22Rv1 (cell line): ENCODE measurements at regions not wholly inside any gene's neighbourhood (a gene's known extent, or its start where the extent isn't known, plus 50 kb on each side); places are given as distances from the start of the nearest gene placed in this dataset.

ENCODE experiments used
- H3K27ac ChIP-seq: fragments of 450-650 bp; 2 replicates; pipeline ENCODE4 v1.5.1; 2017
- ZFX ChIP-seq: fragments of 450-650 bp; IDR thresholded peaks from 2 replicates; pipeline ENCODE4 v1.6.1; 2017; ENCODE audit warnings: antibody characterized with exemption, borderline replicate concordance
- TF ChIP-seq, protein P1 (sequence below): fragments of 450-650 bp; IDR thresholded peaks from 2 replicates; pipeline ENCODE4 v1.5.1; 2017; ENCODE audit warnings: mild to moderate bottlenecking

DNA sequence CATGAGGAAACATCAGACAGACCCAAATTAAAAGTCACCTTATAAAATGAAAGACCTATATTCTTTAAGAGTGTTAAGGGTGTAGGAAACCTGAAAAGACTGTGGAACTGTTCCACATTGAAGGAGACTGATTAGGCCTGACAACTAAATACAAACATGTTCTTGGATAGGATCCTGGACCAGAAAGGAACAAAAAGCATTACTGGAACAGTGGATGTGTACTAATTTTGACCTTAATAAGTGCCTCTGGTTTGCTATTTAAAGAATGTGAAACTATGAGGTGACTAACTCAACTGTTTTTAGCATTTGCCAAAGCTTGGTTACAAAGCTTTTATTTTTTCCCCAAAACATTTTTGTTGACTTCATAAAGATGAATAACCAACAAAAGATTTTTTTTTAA lies 340.6 kb downstream of the CAAP1 start:
- TF ChIP-seq, protein P1, sequence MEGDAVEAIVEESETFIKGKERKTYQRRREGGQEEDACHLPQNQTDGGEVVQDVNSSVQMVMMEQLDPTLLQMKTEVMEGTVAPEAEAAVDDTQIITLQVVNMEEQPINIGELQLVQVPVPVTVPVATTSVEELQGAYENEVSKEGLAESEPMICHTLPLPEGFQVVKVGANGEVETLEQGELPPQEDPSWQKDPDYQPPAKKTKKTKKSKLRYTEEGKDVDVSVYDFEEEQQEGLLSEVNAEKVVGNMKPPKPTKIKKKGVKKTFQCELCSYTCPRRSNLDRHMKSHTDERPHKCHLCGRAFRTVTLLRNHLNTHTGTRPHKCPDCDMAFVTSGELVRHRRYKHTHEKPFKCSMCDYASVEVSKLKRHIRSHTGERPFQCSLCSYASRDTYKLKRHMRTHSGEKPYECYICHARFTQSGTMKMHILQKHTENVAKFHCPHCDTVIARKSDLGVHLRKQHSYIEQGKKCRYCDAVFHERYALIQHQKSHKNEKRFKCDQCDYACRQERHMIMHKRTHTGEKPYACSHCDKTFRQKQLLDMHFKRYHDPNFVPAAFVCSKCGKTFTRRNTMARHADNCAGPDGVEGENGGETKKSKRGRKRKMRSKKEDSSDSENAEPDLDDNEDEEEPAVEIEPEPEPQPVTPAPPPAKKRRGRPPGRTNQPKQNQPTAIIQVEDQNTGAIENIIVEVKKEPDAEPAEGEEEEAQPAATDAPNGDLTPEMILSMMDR = no peak
- no peak for TF ChIP-seq ZFX
- H3K27ac ChIP-seq = no peak overlapping the region

DNA sequence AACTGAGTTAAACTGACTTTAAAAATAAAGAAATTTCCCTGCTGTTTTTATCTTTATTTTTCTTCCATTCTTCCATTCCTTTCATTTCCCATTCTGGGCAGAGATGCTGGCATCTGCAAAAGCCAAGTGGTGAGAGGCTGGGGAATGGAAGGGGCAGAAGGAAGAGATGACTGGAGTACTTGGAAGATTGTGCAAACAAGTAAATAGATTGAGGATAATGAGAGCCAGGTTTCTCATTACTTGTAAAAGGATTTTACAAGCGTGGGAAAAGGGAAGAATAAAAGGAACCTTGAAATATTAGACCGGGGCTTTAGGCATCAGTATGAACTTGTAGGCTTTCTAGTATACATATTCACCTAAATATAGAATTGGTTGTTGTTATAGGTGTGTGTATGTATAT lies 341.2 kb downstream of the CAAP1 start:
- TF ChIP-seq, protein P1 = no peak
- no peak for TF ChIP-seq ZFX
- H3K27ac ChIP-seq = no peak overlapping the region

DNA sequence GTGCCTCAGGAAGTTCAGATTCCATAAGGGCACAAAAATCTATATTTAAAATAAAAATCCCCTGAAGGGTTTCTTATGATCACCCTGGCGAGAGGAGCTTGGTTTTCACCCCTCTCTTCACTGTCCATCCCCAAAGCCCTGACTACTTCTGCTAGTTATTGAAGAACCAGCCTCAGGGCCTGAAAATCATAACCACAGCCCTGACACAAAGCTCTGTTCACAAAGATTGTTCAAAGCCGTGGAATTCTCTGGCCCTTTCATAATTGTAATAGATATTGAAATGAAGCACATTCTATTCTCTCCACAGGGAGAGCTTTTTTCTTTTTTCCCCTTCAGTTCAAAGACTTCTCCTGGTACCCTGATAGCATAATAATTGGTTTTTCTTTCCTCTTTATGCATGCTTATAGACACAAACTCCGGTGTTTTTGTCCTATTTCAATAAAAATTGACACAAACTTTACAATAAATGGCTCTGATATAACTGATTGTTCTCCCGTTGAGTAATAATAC lies 343.8 kb downstream of the CAAP1 start:
- H3K27ac ChIP-seq = no peak overlapping the region
- TF ChIP-seq, protein P1 = no peak
- no peak for TF ChIP-seq ZFX

DNA sequence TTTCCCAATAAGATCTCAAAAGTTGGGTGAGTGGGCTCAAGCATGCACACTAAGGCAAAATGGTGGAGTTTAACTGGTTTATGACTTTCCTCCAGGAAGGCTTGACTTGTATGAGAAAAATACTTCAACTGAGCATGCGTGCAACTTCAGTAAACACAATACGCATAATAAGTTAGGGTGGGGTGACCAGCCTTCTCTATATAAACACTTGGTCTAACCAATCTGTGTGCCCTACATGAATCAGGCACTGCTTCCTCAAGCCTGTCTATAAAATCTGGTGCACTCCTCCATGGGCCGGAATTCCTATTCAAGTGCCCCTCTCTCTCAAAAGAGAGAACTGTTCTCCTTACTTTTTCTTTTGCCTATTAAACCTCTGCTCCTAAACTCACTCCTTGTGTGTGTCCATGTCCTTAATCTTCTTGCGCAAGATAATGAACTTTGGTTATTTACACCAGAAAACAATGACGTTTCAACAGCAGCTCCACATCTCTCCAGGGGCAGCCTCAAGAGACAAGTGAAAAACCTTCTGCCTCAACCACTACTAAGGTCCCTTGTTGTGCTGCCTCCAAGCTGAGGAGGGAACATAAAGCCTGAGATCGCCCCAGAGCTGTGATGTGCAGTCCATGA lies 352.6 kb downstream of the CAAP1 start:
- TF ChIP-seq ZFX = no peak
- TF ChIP-seq, protein P1 = no peak

DNA sequence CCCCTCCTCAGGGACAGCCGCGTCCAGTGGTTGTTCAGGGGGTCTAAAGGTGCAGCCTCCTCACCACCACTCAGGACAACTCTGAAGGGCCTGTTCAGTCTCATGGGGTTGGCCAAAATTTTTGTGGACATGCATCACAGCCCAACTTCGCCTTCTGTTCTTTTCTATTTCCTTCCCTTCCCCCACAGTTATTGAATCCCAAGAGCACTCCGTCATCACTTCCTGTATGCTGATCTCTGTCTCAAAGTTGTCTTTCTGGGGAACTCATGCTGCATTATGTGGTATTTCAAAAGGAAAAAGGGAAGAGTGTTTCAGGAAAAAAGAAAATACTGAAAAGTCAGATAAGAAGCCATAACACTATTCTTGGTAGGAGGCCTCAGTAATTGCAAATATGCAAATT lies 355.4 kb downstream of the CAAP1 start:
- H3K27ac ChIP-seq = no peak overlapping the region
- TF ChIP-seq, protein P1 = no peak
- no peak for TF ChIP-seq ZFX

More for the DNA sequence above, 352.6 kb downstream of the CAAP1 start:
- H3K27ac ChIP-seq = no peak overlapping the region

DNA sequence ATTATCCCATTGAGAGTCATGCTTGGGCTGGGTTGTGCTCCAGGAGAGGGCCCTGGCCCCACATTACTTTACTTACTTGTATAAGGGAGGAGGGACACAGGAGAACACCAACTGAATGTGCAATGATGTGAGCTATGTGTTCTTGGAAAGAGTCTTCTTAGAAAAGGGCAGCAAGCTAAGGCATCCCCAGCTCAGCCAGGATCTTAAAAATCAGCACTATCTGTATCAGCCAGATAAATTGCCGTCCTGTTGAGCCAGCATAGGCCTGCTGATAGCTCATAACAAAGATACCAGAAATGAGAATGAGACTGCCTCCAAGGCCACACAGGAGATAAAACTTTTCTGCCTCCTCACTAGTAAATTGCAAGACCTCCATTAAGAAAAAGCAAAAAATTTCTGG lies 357.5 kb downstream of the CAAP1 start:
- TF ChIP-seq ZFX = no peak
- TF ChIP-seq, protein P1 = no peak

DNA sequence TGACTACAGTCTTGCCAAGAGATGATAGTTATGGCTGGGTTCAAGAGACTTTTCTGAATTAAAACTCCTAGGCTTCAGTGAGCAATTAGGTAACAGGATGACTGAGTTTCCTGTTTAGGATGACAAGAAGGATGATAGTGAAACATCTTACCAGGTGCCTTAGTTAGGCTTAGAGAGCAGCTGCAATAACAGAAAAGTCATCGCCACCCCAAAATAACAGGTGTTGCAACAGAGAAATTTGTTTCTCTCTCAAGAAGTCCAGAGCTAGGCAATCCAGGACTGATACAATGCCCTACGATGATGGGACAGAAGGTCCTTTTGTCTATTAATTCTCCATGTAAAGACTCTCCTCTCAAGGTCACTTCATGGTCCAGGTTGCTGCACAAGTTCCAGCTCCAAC lies 361.8 kb downstream of the CAAP1 start:
- no peak for TF ChIP-seq ZFX
- H3K27ac ChIP-seq = no peak overlapping the region

More for the DNA sequence above, 357.5 kb downstream of the CAAP1 start:
- H3K27ac ChIP-seq = no peak overlapping the region

DNA sequence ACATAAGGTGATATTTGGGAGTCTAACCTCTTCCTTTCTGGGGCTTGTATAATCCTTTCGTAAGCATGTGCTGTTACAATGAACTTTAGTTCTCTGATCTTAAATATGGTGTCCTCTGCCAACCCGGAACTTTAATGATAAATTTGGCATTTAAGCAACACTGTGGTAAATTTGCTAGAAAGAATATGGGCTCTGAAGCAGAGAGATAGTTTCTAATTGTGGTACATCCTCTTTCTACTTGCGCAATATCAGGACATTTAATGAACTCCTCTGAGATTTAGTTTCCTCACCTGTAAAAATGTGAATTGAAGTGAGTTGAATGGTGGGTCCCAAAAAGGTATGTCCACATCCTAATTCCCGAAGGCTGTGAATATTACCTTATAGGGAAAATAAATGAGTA lies 364.7 kb downstream of the CAAP1 start:
- H3K27ac ChIP-seq = no peak overlapping the region
- TF ChIP-seq ZFX = no peak
- TF ChIP-seq, protein P1 = no peak
